GM19463 (cell line): ENCODE measurements at regions not wholly inside any gene's neighbourhood (a gene's known extent, or its start where the extent isn't known, plus 50 kb on each side); places are given as distances from the start of the nearest gene placed in this dataset.

Source experiments
- ATAC-seq: cut with Tn5 transposase; IDR thresholded peaks from one replicate; pipeline ENCODE4 v1.9.1; 2021; ENCODE audit warnings: mild to moderate bottlenecking, moderate library complexity; ENCODE audit not compliant: unreplicated experiment

- ATAC-seq, result no peak
Measured at GRCh38 chr13:26456650-26457049, 100.8 kb upstream of the WASF3 start.

GRCh38 chr13:26457212-26457611 is 100.3 kb upstream of the WASF3 start:
- ATAC-seq, result no peak

- ATAC-seq, result no peak
Measured at GRCh38 chr13:26458196-26458749, 99.2 kb upstream of the WASF3 start.

GRCh38 chr13:26459276-26460131 is 98.0 kb upstream of the WASF3 start:
- no peak for ATAC-seq

- no peak for ATAC-seq
Measured at GRCh38 chr13:26460648-26461047, 96.8 kb upstream of the WASF3 start.

- ATAC-seq, result no peak
Measured at GRCh38 chr13:26463296-26463695, 94.2 kb upstream of the WASF3 start.

- no peak for ATAC-seq
Measured at GRCh38 chr13:26463848-26464247, 93.6 kb upstream of the WASF3 start.

GRCh38 chr13:26465514-26465913 is 92.0 kb upstream of the WASF3 start:
- ATAC-seq, result no peak

- no peak for ATAC-seq
Measured at GRCh38 chr13:26465954-26466353, 91.5 kb upstream of the WASF3 start.

- ATAC-seq, result no peak
Measured at GRCh38 chr13:26468265-26468801, 89.2 kb upstream of the WASF3 start.

- ATAC-seq, result no peak
Measured at GRCh38 chr13:26469602-26470001, 87.9 kb upstream of the WASF3 start.

- ATAC-seq, result no peak
Measured at GRCh38 chr13:26471807-26472206, 85.7 kb upstream of the WASF3 start.

GRCh38 chr13:26473571-26474230 is 83.8 kb upstream of the WASF3 start:
- no peak for ATAC-seq

- ATAC-seq, result no peak
Measured at GRCh38 chr13:26474286-26474685, 83.2 kb upstream of the WASF3 start.

GRCh38 chr13:26475176-26476110 is 82.0 kb upstream of the WASF3 start:
- ATAC-seq, result no peak

- no peak for ATAC-seq
Measured at GRCh38 chr13:26476111-26476781, 81.2 kb upstream of the WASF3 start.

GRCh38 chr13:26476782-26477142 is 80.7 kb upstream of the WASF3 start:
- no peak for ATAC-seq

- ATAC-seq, result no peak
Measured at GRCh38 chr13:26477681-26478080, 79.8 kb upstream of the WASF3 start.

- no peak for ATAC-seq
Measured at GRCh38 chr13:26480246-26480855, 77.1 kb upstream of the WASF3 start.
